ENCODE measurements at regions not wholly inside any gene's neighbourhood (a gene's known extent, or its start where the extent isn't known, plus 50 kb on each side); places are given as distances from the start of the nearest gene placed in this dataset.

DNA sequence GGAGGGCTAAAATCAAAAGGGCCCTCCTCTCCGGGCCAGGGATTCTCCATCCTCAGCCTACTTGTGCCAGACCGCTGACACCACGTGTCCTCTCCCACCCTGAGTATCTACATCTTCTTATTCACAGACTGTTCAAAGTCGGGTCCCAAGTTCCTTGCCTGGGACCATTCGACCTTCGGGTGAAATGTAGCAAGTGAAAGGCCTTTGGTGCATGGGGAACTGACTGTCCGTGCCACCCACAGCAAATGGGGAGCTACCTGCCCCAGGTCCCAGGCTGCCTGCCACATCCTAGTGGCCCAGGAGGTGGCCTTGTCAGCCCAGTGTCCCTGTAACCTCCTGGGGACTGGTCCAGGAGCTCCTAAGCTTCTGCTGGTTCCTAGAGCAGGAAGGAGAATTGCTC is 67.3 kb downstream of the RTL6 start:
- TF ChIP-seq, protein P1, sequence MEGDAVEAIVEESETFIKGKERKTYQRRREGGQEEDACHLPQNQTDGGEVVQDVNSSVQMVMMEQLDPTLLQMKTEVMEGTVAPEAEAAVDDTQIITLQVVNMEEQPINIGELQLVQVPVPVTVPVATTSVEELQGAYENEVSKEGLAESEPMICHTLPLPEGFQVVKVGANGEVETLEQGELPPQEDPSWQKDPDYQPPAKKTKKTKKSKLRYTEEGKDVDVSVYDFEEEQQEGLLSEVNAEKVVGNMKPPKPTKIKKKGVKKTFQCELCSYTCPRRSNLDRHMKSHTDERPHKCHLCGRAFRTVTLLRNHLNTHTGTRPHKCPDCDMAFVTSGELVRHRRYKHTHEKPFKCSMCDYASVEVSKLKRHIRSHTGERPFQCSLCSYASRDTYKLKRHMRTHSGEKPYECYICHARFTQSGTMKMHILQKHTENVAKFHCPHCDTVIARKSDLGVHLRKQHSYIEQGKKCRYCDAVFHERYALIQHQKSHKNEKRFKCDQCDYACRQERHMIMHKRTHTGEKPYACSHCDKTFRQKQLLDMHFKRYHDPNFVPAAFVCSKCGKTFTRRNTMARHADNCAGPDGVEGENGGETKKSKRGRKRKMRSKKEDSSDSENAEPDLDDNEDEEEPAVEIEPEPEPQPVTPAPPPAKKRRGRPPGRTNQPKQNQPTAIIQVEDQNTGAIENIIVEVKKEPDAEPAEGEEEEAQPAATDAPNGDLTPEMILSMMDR (IDR thresholded peaks at IDR 0.05; ENCODE audit: borderline replicate concordance, extremely low read depth, low read length, poor library complexity, severe bottlenecking), result no peak
- TF ChIP-seq EZH2 (IDR thresholded peaks at IDR 0.05; ENCODE audit: borderline replicate concordance, low read depth, low read length, severe bottlenecking), result no peak
